HepG2 (cell line): ENCODE measurements at regions not wholly inside any gene's neighbourhood (a gene's known extent, or its start where the extent isn't known, plus 50 kb on each side); places are given as distances from the start of the nearest gene placed in this dataset.

ENCODE experiments used
- ATAC-seq: fragments of 200-7000 bp; cut with Tn5 transposase; 3 replicates; pipeline ENCODE4 v1.9.1; 2020; ENCODE audit warnings: mild to moderate bottlenecking, moderate library complexity
- BruUV-seq: library from RNA; stranded (reverse); fragments of 400-500 nt; replicated peaks from 2 replicates; lab custom pipeline; 2021; lab: Mats Ljungman, UMichigan
- CTCF ChIA-PET: fragments of 300-600 bp; formaldehyde crosslinking; extraction: SDS; loops from one replicate; lab custom pipeline; 2021; ENCODE audit warnings: low total read pairs, inconsistent platforms, low intra/inter-chr PET ratio; lab: Yijun Ruan, JAX
- POLR2A ChIA-PET: fragments of 350-600 bp; sonication (Branson Sonifier 250); formaldehyde crosslinking; loops from one replicate; lab custom pipeline; 2020; ENCODE audit warnings: antibody characterized with exemption, inconsistent platforms; lab: Yijun Ruan, JAX
- DNase-seq: peaks from one replicate; pipeline ENCODE4 v3.0.0-alpha.2; 2015; ENCODE audit warnings: low spot score
- FAIRE-seq: peaks from 3 replicates; lab custom pipeline; 2011; peaks lifted over from hg19 to GRCh38; lab: Jason Lieb, UNC
- H2AFZ ChIP-seq: one replicate; pipeline ENCODE4 v1.6.1; 2011; ENCODE audit warnings: low read length, inconsistent platforms
- H3K27ac ChIP-seq: fragments of 300-600 bp; 3 replicates; pipeline ENCODE4 v1.8.0; 2011; ENCODE audit warnings: mixed run types, mild to moderate bottlenecking, mixed read lengths, low read length, inconsistent platforms; ENCODE audit not compliant: insufficient read depth; ENCODE audit errors: extremely low read length
- H3K27me3 ChIP-seq, 2 experiments: fragments of 200-600 bp in 1 of 2; 2 replicates in 1 of 2; 3 replicates in 1 of 2; pipeline versions ENCODE4 v1.6.0 to v1.8.0; 2011; ENCODE audit warnings: low read length in 2 of 2, mild to moderate bottlenecking in 2 of 2, moderate library complexity in 2 of 2, inconsistent platforms in 1 of 2; ENCODE audit not compliant: insufficient read depth in 2 of 2, control insufficient read depth in 1 of 2
- H3K36me3 ChIP-seq, 2 experiments: fragments of 200-600 bp in 1 of 2; replicated peaks in 1 of 2; 2 replicates in 1 of 2; 3 replicates in 1 of 2; pipeline versions ENCODE4 v1.5.1 to v1.8.0; 2011; ENCODE audit warnings: low read length in 2 of 2, inconsistent platforms in 1 of 2; ENCODE audit not compliant: insufficient read depth in 2 of 2, control insufficient read depth in 1 of 2
- H3K4me1 ChIP-seq: 2 replicates; pipeline ENCODE4 v1.5.1; 2012; ENCODE audit warnings: low read length, inconsistent platforms; ENCODE audit not compliant: insufficient read depth
- H3K4me2 ChIP-seq: 2 replicates; pipeline ENCODE4 v1.6.0; 2011; ENCODE audit warnings: low read depth, low read length, inconsistent platforms
- H3K4me3 ChIP-seq, 3 experiments: fragments of 200-600 bp in 1 of 3; sonication (generic), shearing (Covaris generic) in 1 of 3; replicated peaks in 1 of 3; 2 replicates each; pipeline ENCODE4 v1.5.1; 2011 to 2016; ENCODE audit warnings: low read length in 3 of 3, inconsistent platforms in 2 of 3, low read depth in 2 of 3, mild to moderate bottlenecking in 2 of 3, control low read depth in 1 of 3, mixed read lengths in 1 of 3; ENCODE audit not compliant: insufficient read depth in 1 of 3
- H3K79me2 ChIP-seq: one replicate; pipeline ENCODE4 v1.6.1; 2011; ENCODE audit warnings: low read length, inconsistent platforms; ENCODE audit not compliant: insufficient read depth
- H3K9ac ChIP-seq: 2 replicates; pipeline ENCODE4 v1.6.0; 2011; ENCODE audit warnings: mild to moderate bottlenecking, low read depth, low read length, inconsistent platforms; ENCODE audit not compliant: insufficient read depth
- H3K9me3 ChIP-seq: 2 replicates; pipeline ENCODE4 v1.5.1; 2012; ENCODE audit warnings: mild to moderate bottlenecking, low read length
- H4K20me1 ChIP-seq: 2 replicates; pipeline ENCODE4 v1.6.0; 2011; ENCODE audit warnings: inconsistent platforms, mild to moderate bottlenecking, low read length, moderate library complexity; ENCODE audit not compliant: insufficient read depth
- GABPA ChIP-seq, 2 experiments: IDR thresholded peaks; 2 replicates each; pipeline ENCODE4 v1.6.1; 2011 to 2016; ENCODE audit warnings: low read depth in 2 of 2, low read length in 1 of 2, missing biosample characterization in 1 of 2, missing genetic modification characterization in 1 of 2
- GABPB1 ChIP-seq: IDR thresholded peaks from 2 replicates; pipeline ENCODE4 v1.6.1; 2016; ENCODE audit warnings: mild to moderate bottlenecking, missing genetic modification reagents, moderate library complexity, missing compliant biosample characterization
- HDAC1 ChIP-seq: sonication (generic); formaldehyde crosslinking; IDR thresholded peaks from 2 replicates; pipeline ENCODE4 v1.5.1; 2020; ENCODE audit warnings: mild to moderate bottlenecking, missing genetic modification reagents
- JARID2 ChIP-seq: sonication (generic); formaldehyde crosslinking; IDR thresholded peaks from 2 replicates; pipeline ENCODE4 v1.8.1; 2023; ENCODE audit warnings: missing genetic modification reagents, inconsistent platforms; ENCODE audit not compliant: insufficient replicate concordance
- JUN ChIP-seq: sonication (generic); formaldehyde crosslinking; IDR thresholded peaks from 2 replicates; pipeline ENCODE4 v1.4.0; 2020; ENCODE audit warnings: mild to moderate bottlenecking, missing genetic modification reagents
- KAT7 ChIP-seq: IDR thresholded peaks from 2 replicates; pipeline ENCODE4 v1.6.1; 2018; ENCODE audit warnings: borderline replicate concordance, missing compliant biosample characterization
- MIER2 ChIP-seq: IDR thresholded peaks from 2 replicates; pipeline ENCODE4 v1.6.1; 2016; ENCODE audit warnings: missing biosample characterization, missing genetic modification reagents
- MIER3 ChIP-seq: IDR thresholded peaks from 2 replicates; pipeline ENCODE4 v1.6.1; 2016; ENCODE audit warnings: missing compliant biosample characterization, borderline replicate concordance
- MZF1 ChIP-seq: sonication (generic); formaldehyde crosslinking; IDR thresholded peaks from 2 replicates; pipeline ENCODE4 v1.8.1; 2023; ENCODE audit warnings: mild to moderate bottlenecking, missing genetic modification reagents, borderline replicate concordance
- SRSF4 ChIP-seq: fragments of 200-400 bp; formaldehyde crosslinking; IDR thresholded peaks from one replicate; pipeline ENCODE4 v1.6.1; 2018; ENCODE audit warnings: mild to moderate bottlenecking, low read depth, low read length, moderate library complexity; ENCODE audit not compliant: poor library complexity, severe bottlenecking
- TAF1 ChIP-seq: sonication (generic); formaldehyde crosslinking; IDR thresholded peaks from 2 replicates; pipeline ENCODE4 v1.4.0; 2020; ENCODE audit warnings: missing genetic modification reagents
- TBL1XR1 ChIP-seq: fragments of 150-350 bp; IDR thresholded peaks from 2 replicates; pipeline ENCODE4 v1.6.1; 2014; ENCODE audit warnings: borderline replicate concordance, low read length; ENCODE audit not compliant: partially characterized antibody
- TFDP1 ChIP-seq: IDR thresholded peaks from 2 replicates; pipeline ENCODE4 v1.6.1; 2016; ENCODE audit warnings: missing compliant biosample characterization, missing genetic modification reagents, borderline replicate concordance
- TRIM24 ChIP-seq: sonication (generic); formaldehyde crosslinking; IDR thresholded peaks from 2 replicates; pipeline ENCODE4 v1.8.0; 2022; ENCODE audit warnings: mild to moderate bottlenecking, missing genetic modification reagents
- ZBTB33 ChIP-seq: sonication (generic); formaldehyde crosslinking; IDR thresholded peaks from 2 replicates; pipeline ENCODE4 v1.4.0; 2020; ENCODE audit warnings: missing genetic modification reagents
- ZNF180 ChIP-seq: sonication (generic); formaldehyde crosslinking; IDR thresholded peaks from 2 replicates; pipeline ENCODE4 v1.4.0; 2020; ENCODE audit warnings: low read depth, missing genetic modification reagents, borderline replicate concordance
- ZNF567 ChIP-seq: sonication (generic); formaldehyde crosslinking; IDR thresholded peaks from 2 replicates; pipeline ENCODE4 v1.8.1; 2023; ENCODE audit warnings: mild to moderate bottlenecking, missing genetic modification reagents, borderline replicate concordance
- ZNF570 ChIP-seq: sonication (generic); formaldehyde crosslinking; IDR thresholded peaks from 2 replicates; pipeline ENCODE4 v1.4.0; 2020; ENCODE audit warnings: mild to moderate bottlenecking, missing genetic modification reagents, borderline replicate concordance
- ZNF660 ChIP-seq: sonication (generic); formaldehyde crosslinking; IDR thresholded peaks from 2 replicates; pipeline ENCODE4 v1.5.1; 2020; ENCODE audit warnings: mild to moderate bottlenecking, low read depth, missing genetic modification reagents, borderline replicate concordance
- WGBS: methylation state at CpG from one replicate; pipeline ENCODE4 v1.1.6; 2017; ENCODE audit warnings: low lambda C conversion rate; 5-methylcytosine and 5-hydroxymethylcytosine counted together
- in situ Hi-C: cut with HindIII; loops from 2 replicates; pipeline ENCODE4 v1.10.0; 2017; ENCODE audit warnings: low pct_unique_long_range_greater_than_20kb; ENCODE audit not compliant: extremely low pct_ligation_motif_present
- intact Hi-C: fragments of 100-400 bp; cut with micrococcal nuclease; formaldehyde crosslinking; loops from one replicate; pipeline ENCODE4 v1.10.0; 2022; ENCODE audit not compliant: unreplicated experiment
- TF ChIP-seq, protein P1 (sequence below): sonication (generic); formaldehyde crosslinking; IDR thresholded peaks from 2 replicates; pipeline ENCODE4 v1.4.0; 2020; ENCODE audit warnings: missing genetic modification reagents

GRCh38 chr1:57633881-57634280 lies 210.0 kb upstream of the DAB1 start (continued):
- TF ChIP-seq ZBTB33 (CRISPR knock-in tag) (no peak), ZNF567 (no peak), MZF1 (CRISPR knock-in tag) (no peak), MIER3 (no peak), JARID2 (no peak), SRSF4 (no peak), TBL1XR1 (no peak)

GRCh38 chr1:57633056-57633455 lies 209.2 kb upstream of the DAB1 start:
- no peak for FAIRE-seq
- H3K4me2 ChIP-seq: no peak overlapping the region
- ChIA-PET POLR2A (no interaction called here), CTCF (no interaction called here)
- intact Hi-C loops (no loop called here), in situ Hi-C loops (no loop called here)
- no peak overlapping the region for H2AFZ ChIP-seq
- no peaks in the 10 kb centered on the region for H3K9me3 ChIP-seq
- H3K27ac ChIP-seq: no peak overlapping the region
- BruUV-seq: no TSS peak
- no peaks in the 10 kb centered on the region for H3K4me1 ChIP-seq
- H3K4me3 ChIP-seq: no peak overlapping the region
- no peaks in the 10 kb centered on the region for H3K36me3 ChIP-seq
- H3K79me2 ChIP-seq: no peaks in the 10 kb centered on the region
- no peak for DNase-seq
- H3K27me3 ChIP-seq: no peaks in the 10 kb centered on the region
- no peak overlapping the region for H3K9ac ChIP-seq
- no peaks in the 10 kb centered on the region for H4K20me1 ChIP-seq
- 0% methylated on average over 3 of the region's 4 CpGs for WGBS
- ATAC-seq: no peak
- no peak for TF ChIP-seq GABPA (IDR thresholded peaks at IDR 0.05; ENCODE audit: low read depth, low read length)
- no peak for TF ChIP-seq GABPA (CRISPR knock-in tag; IDR thresholded peaks at IDR 0.05; ENCODE audit: low read depth)
- no peak for TF ChIP-seq GABPB1 (CRISPR knock-in tag)
- TF ChIP-seq TFDP1 (CRISPR knock-in tag): no peak
- TF ChIP-seq MIER2: no peak
- TF ChIP-seq KAT7: no peak
- TF ChIP-seq TRIM24 (CRISPR knock-in tag): no peak
- TF ChIP-seq HDAC1 (CRISPR knock-in tag): no peak
- no peak for TF ChIP-seq ZNF660
- TF ChIP-seq, protein P1, sequence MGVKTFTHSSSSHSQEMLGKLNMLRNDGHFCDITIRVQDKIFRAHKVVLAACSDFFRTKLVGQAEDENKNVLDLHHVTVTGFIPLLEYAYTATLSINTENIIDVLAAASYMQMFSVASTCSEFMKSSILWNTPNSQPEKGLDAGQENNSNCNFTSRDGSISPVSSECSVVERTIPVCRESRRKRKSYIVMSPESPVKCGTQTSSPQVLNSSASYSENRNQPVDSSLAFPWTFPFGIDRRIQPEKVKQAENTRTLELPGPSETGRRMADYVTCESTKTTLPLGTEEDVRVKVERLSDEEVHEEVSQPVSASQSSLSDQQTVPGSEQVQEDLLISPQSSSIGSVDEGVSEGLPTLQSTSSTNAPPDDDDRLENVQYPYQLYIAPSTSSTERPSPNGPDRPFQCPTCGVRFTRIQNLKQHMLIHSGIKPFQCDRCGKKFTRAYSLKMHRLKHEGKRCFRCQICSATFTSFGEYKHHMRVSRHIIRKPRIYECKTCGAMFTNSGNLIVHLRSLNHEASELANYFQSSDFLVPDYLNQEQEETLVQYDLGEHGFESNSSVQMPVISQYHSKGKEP: no peak
- no peak for TF ChIP-seq ZNF570
- no peak for TF ChIP-seq TAF1 (CRISPR knock-in tag)
- no peak for TF ChIP-seq ZNF180 (CRISPR knock-in tag)
- TF ChIP-seq JUN: no peak
